ENCODE measurements at regions not wholly inside any gene's neighbourhood (a gene's known extent, or its start where the extent isn't known, plus 50 kb on each side); places are given as distances from the start of the nearest gene placed in this dataset.

- Histone ChIP-seq H3K36me3 (ENCODE audit: control insufficient read depth in 2 of 2, insufficient read depth in 1 of 2, low read length in 2 of 2) (no peaks in the 10 kb centered on the region), H3K27ac (ENCODE audit: extremely low read depth, low read depth, low read length) (no peak overlapping the region), H3K9me3 (ENCODE audit: control insufficient read depth, insufficient read depth, low read depth, low read length) (no peaks in the 10 kb centered on the region), H3K4me3 (ENCODE audit: low read depth, low read length) (no peak overlapping the region), H3K4me1 (ENCODE audit: control insufficient read depth, insufficient read depth, low read length) (peaks cover 7% of the 10 kb centered on the region; the same call in 1 of the 2 replicates)
- CTCF ChIA-PET = no interaction called here
- POLR2A ChIA-PET = no interaction called here
- TF ChIP-seq CTCF (tag by site-specific recombination; IDR thresholded peaks at IDR 0.05) = no peak
- TF ChIP-seq PRDM2 (tag by site-specific recombination; IDR thresholded peaks at IDR 0.05; ENCODE audit: borderline replicate concordance) = no peak
- no peak for TF ChIP-seq ZNF560 (tag by site-specific recombination; IDR thresholded peaks at IDR 0.05; ENCODE audit: borderline replicate concordance)
- TF ChIP-seq SALL2 (tag by site-specific recombination; IDR thresholded peaks at IDR 0.05; ENCODE audit: borderline replicate concordance) = no peak
- no peak for TF ChIP-seq OSR2 (tag by site-specific recombination; IDR thresholded peaks at IDR 0.05)
- no peak for TF ChIP-seq ZNF777 (tag by site-specific recombination; IDR thresholded peaks at IDR 0.05; ENCODE audit: borderline replicate concordance)
- TF ChIP-seq ZNF214 (tag by site-specific recombination; IDR thresholded peaks at IDR 0.05; ENCODE audit: borderline replicate concordance) = no peak
- TF ChIP-seq ZNF248 (tag by site-specific recombination; IDR thresholded peaks at IDR 0.05) = no peak
- no peak for TF ChIP-seq ZNF292 (tag by site-specific recombination; IDR thresholded peaks at IDR 0.05; ENCODE audit: borderline replicate concordance, low read depth)
- no peak for TF ChIP-seq ZNF664 (tag by site-specific recombination; IDR thresholded peaks at IDR 0.05)
- no peak for TF ChIP-seq AEBP2 (tag by site-specific recombination; IDR thresholded peaks at IDR 0.05; ENCODE audit: borderline replicate concordance)
- no peak for TF ChIP-seq ZNF624 (tag by site-specific recombination; IDR thresholded peaks at IDR 0.05)
- TF ChIP-seq ZNF514 (tag by site-specific recombination; IDR thresholded peaks at IDR 0.05) = no peak
- TF ChIP-seq ZBTB21 (tag by site-specific recombination; IDR thresholded peaks at IDR 0.05) = no peak
- no peak for TF ChIP-seq ATF2 (tag by site-specific recombination; IDR thresholded peaks at IDR 0.05; ENCODE audit: low read depth)
- no peak for TF ChIP-seq ZNF677 (tag by site-specific recombination; IDR thresholded peaks at IDR 0.05)
- TF ChIP-seq ZNF423 (tag by site-specific recombination; IDR thresholded peaks at IDR 0.05) = no peak
- no peak for TF ChIP-seq ZNF707 (tag by site-specific recombination; IDR thresholded peaks at IDR 0.05)
Observed at GRCh38 chr14:83838226-83838625, 1691.7 kb upstream of the FLRT2 start.
